GM23338 (cell line): ENCODE measurements at regions not wholly inside any gene's neighbourhood (a gene's known extent, or its start where the extent isn't known, plus 50 kb on each side); places are given as distances from the start of the nearest gene placed in this dataset.

ENCODE experiments used
- ATAC-seq: fragments of 200-7000 bp; cut with Tn5 transposase; 3 replicates; pipeline ENCODE4 v1.9.1; 2020
- DNase-seq: peaks from one replicate; pipeline ENCODE4 v3.0.0-alpha.2; 2015; ENCODE audit warnings: low spot score
- H2AFZ ChIP-seq: fragments of 200-600 bp; sonication (generic); 2 replicates; pipeline ENCODE4 v1.8.0; 2016; ENCODE audit warnings: antibody characterized with exemption, mild to moderate bottlenecking, moderate library complexity
- H3F3A ChIP-seq: fragments of 200-600 bp; sonication (generic); replicated peaks from 2 replicates; pipeline ENCODE4 v1.8.0; 2017; ENCODE audit warnings: antibody characterized with exemption, mixed run types, low read depth
- H3K27ac ChIP-seq: fragments of 200-600 bp; sonication (generic); 2 replicates; pipeline ENCODE4 v1.6.1; 2016; ENCODE audit warnings: low read depth
- H3K27me3 ChIP-seq: fragments of 200-600 bp; sonication (generic); 2 replicates; pipeline ENCODE4 v1.8.0; 2016; ENCODE audit warnings: mild to moderate bottlenecking, mixed run types, moderate library complexity; ENCODE audit not compliant: insufficient read depth
- H3K36me3 ChIP-seq: fragments of 200-600 bp; sonication (generic); 2 replicates; pipeline ENCODE4 v1.8.0; 2016; ENCODE audit warnings: mild to moderate bottlenecking; ENCODE audit not compliant: insufficient read depth
- H3K4me1 ChIP-seq: fragments of 200-600 bp; sonication (generic); 2 replicates; pipeline ENCODE4 v1.8.0; 2016; ENCODE audit warnings: mild to moderate bottlenecking, moderate library complexity; ENCODE audit not compliant: insufficient read depth
- H3K4me2 ChIP-seq: fragments of 200-600 bp; sonication (generic); 2 replicates; pipeline ENCODE4 v1.7.1; 2017; ENCODE audit warnings: mixed run types
- H3K4me3 ChIP-seq: fragments of 200-600 bp; sonication (generic); 2 replicates; pipeline ENCODE4 v1.6.1; 2016; ENCODE audit warnings: mixed run types
- H3K79me2 ChIP-seq: fragments of 200-600 bp; sonication (generic); replicated peaks from 2 replicates; pipeline ENCODE4 v1.8.0; 2017; ENCODE audit warnings: mild to moderate bottlenecking; ENCODE audit not compliant: insufficient read depth
- H3K9me2 ChIP-seq: fragments of 200-600 bp; sonication (generic); 2 replicates; pipeline ENCODE4 v1.8.0; 2017; ENCODE audit not compliant: insufficient read depth
- H4K20me1 ChIP-seq: fragments of 200-600 bp; sonication (generic); replicated peaks from 2 replicates; pipeline ENCODE4 v1.8.0; 2017; ENCODE audit warnings: mild to moderate bottlenecking; ENCODE audit not compliant: insufficient read depth
- H3K27ac Mint-ChIP-seq: 2 replicates; pipeline ENCODE4 v1.8.0; 2020; ENCODE audit warnings: inconsistent platforms, mild to moderate bottlenecking, moderate library complexity, mixed read lengths
- H3K27me3 Mint-ChIP-seq: 3 replicates; pipeline ENCODE4 v1.8.0; 2022; ENCODE audit warnings: low read depth, mild to moderate bottlenecking, moderate library complexity, mixed read lengths, inconsistent platforms; ENCODE audit not compliant: insufficient read depth, poor library complexity
- H3K36me3 Mint-ChIP-seq: 3 replicates; pipeline ENCODE4 v1.8.0; 2021; ENCODE audit warnings: low read depth, mild to moderate bottlenecking, inconsistent platforms, moderate library complexity, mixed read lengths
- H3K4me1 Mint-ChIP-seq: 3 replicates; pipeline ENCODE4 v1.8.0; 2020; ENCODE audit warnings: mild to moderate bottlenecking, inconsistent platforms, mixed read lengths
- H3K4me3 Mint-ChIP-seq: 3 replicates; pipeline ENCODE4 v1.8.0; 2021; ENCODE audit warnings: moderate library complexity, mild to moderate bottlenecking, inconsistent platforms, mixed read lengths
- H3K9me3 Mint-ChIP-seq: 3 replicates; pipeline ENCODE4 v1.8.0; 2020; ENCODE audit warnings: moderate library complexity, mild to moderate bottlenecking, inconsistent platforms, mixed read lengths
- CREB1 ChIP-seq: fragments of 250-450 bp; sonication (Bioruptor Pico); IDR thresholded peaks from 2 replicates; pipeline ENCODE4 v1.5.0; 2020; ENCODE audit warnings: low read depth, mild to moderate bottlenecking, moderate library complexity
- EZH2 ChIP-seq: fragments of 200-600 bp; sonication (generic); IDR thresholded peaks from one replicate; pipeline ENCODE4 v1.8.0; 2017; ENCODE audit warnings: antibody characterized with exemption, mild to moderate bottlenecking, low read depth; ENCODE audit not compliant: unreplicated experiment
- JUNB ChIP-seq: IDR thresholded peaks from one replicate; pipeline ENCODE4 v1.6.1; 2016; ENCODE audit warnings: antibody characterized with exemption; ENCODE audit not compliant: unreplicated experiment
- REST ChIP-seq: IDR thresholded peaks from one replicate; pipeline ENCODE4 v1.6.1; 2018; ENCODE audit warnings: antibody characterized with exemption; ENCODE audit not compliant: unreplicated experiment
- ZNF114 ChIP-seq: fragments of 250-450 bp; sonication (Bioruptor Pico); IDR thresholded peaks from 2 replicates; pipeline ENCODE4 v1.5.0; 2020; ENCODE audit warnings: mild to moderate bottlenecking, moderate library complexity
- ZNF331 ChIP-seq: fragments of 250-450 bp; sonication (Bioruptor Pico); IDR thresholded peaks from 2 replicates; pipeline ENCODE4 v1.5.0; 2020; ENCODE audit warnings: low read depth, mild to moderate bottlenecking, moderate library complexity
- TF ChIP-seq, protein P1 (sequence below), 2 experiments: fragments of 200-600 bp in 1 of 2; sonication (generic) in 1 of 2; conservative IDR thresholded peaks; 2 replicates each; pipeline versions ENCODE4 v1.5.1 to v1.6.1; 2016 to 2017; ENCODE audit warnings: antibody characterized with exemption in 2 of 2, low read depth in 2 of 2, mild to moderate bottlenecking in 2 of 2, moderate library complexity in 1 of 2
- TF ChIP-seq, protein P2 (sequence below): IDR thresholded peaks from 2 replicates; pipeline ENCODE4 v1.6.1; 2016; ENCODE audit warnings: antibody characterized with exemption

GRCh38 chr13:24087605-24088225 is 72.8 kb upstream of the SPATA13 start:
- peaks cover 16% of the 10 kb centered on the region for H3K4me1 ChIP-seq
- no peak overlapping the region for H2AFZ ChIP-seq
- Mint-ChIP-seq H3K27me3 (peaks cover 8% of the 10 kb centered on the region), H3K4me1 (peaks cover 27% of the 10 kb centered on the region), H3K9me3 (no peaks in the 10 kb centered on the region), H3K4me3 (no peak overlapping the region), H3K36me3 (no peaks in the 10 kb centered on the region), H3K27ac (no peak overlapping the region)
- no peaks in the 10 kb centered on the region for H3K36me3 ChIP-seq
- H3F3A ChIP-seq = 0 out of 2 replicates have a peak, but pooled peaks cover 6% of the 10 kb centered on the region
- TF ChIP-seq ZNF331 (CRISPR knock-in tag) = no peak
- ATAC-seq (no peak), DNase-seq (no peak)
- no peak overlapping the region for H3K4me3 ChIP-seq
- H3K27ac ChIP-seq = no peak overlapping the region
- no peaks in the 10 kb centered on the region for H3K79me2 ChIP-seq
- H4K20me1 ChIP-seq = no peaks in the 10 kb centered on the region
- H3K27me3 ChIP-seq = no peaks in the 10 kb centered on the region
- H3K4me2 ChIP-seq = no peak overlapping the region
- H3K9me2 ChIP-seq = 0 out of 2 replicates have a peak, but pooled peaks cover 10% of the 10 kb centered on the region

DNA sequence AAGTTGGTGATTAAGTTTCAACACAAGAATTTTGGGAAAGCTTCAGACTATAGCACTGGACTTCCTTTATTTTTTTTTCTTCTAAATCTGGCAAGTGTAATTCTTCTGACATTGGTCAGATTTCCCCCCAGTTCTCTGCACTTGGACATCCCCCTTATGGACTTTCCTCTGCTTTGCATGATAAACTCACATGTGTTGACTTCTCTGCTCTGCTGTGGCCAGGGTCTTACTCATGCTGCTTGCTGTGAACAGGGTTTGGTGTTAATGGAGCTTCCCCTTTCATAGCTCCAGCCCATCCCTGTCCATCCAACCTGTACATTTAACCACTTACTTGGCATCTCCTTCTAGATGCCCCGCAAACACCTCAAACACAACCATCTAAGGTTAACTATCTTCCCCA is 70.5 kb upstream of the SPATA13 start:
- ATAC-seq (no peak), DNase-seq (no peak)
- Histone ChIP-seq H3K4me1 (peaks cover 3% of the 10 kb centered on the region; the same call in 1 of the 2 replicates), H3K9me2 (0 out of 2 replicates have a peak, but pooled peaks cover 10% of the 10 kb centered on the region), H3K79me2 (no peaks in the 10 kb centered on the region), H3K36me3 (no peaks in the 10 kb centered on the region), H3K4me2 (no peak overlapping the region), H3F3A (no peaks in the 10 kb centered on the region), H3K27me3 (no peaks in the 10 kb centered on the region), H3K4me3 (no peak overlapping the region), H2AFZ (no peak overlapping the region), H3K27ac (no peak overlapping the region), H4K20me1 (no peaks in the 10 kb centered on the region)
- Mint-ChIP-seq H3K27ac (no peak overlapping the region), H3K27me3 (peaks cover 2% of the 10 kb centered on the region), H3K4me3 (no peak overlapping the region), H3K36me3 (no peaks in the 10 kb centered on the region), H3K4me1 (peaks cover 16% of the 10 kb centered on the region), H3K9me3 (no peaks in the 10 kb centered on the region; the same call in 2 of the 3 replicates)
- TF ChIP-seq ZNF114 (CRISPR knock-in tag) = no peak
- TF ChIP-seq EZH2 = no peak
- TF ChIP-seq JUNB = no peak
- TF ChIP-seq REST = no peak
- TF ChIP-seq, protein P1, sequence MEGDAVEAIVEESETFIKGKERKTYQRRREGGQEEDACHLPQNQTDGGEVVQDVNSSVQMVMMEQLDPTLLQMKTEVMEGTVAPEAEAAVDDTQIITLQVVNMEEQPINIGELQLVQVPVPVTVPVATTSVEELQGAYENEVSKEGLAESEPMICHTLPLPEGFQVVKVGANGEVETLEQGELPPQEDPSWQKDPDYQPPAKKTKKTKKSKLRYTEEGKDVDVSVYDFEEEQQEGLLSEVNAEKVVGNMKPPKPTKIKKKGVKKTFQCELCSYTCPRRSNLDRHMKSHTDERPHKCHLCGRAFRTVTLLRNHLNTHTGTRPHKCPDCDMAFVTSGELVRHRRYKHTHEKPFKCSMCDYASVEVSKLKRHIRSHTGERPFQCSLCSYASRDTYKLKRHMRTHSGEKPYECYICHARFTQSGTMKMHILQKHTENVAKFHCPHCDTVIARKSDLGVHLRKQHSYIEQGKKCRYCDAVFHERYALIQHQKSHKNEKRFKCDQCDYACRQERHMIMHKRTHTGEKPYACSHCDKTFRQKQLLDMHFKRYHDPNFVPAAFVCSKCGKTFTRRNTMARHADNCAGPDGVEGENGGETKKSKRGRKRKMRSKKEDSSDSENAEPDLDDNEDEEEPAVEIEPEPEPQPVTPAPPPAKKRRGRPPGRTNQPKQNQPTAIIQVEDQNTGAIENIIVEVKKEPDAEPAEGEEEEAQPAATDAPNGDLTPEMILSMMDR (conservative IDR thresholded peaks at IDR 0.05; ENCODE audit: low read depth in 2 of 2) = no peak
- TF ChIP-seq ZNF331 (CRISPR knock-in tag) = no peak
- TF ChIP-seq CREB1 (CRISPR knock-in tag) = no peak
- TF ChIP-seq, protein P2, sequence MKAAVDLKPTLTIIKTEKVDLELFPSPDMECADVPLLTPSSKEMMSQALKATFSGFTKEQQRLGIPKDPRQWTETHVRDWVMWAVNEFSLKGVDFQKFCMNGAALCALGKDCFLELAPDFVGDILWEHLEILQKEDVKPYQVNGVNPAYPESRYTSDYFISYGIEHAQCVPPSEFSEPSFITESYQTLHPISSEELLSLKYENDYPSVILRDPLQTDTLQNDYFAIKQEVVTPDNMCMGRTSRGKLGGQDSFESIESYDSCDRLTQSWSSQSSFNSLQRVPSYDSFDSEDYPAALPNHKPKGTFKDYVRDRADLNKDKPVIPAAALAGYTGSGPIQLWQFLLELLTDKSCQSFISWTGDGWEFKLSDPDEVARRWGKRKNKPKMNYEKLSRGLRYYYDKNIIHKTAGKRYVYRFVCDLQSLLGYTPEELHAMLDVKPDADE = no peak
